ENCODE measurements at regions not wholly inside any gene's neighbourhood (a gene's known extent, or its start where the extent isn't known, plus 50 kb on each side); places are given as distances from the start of the nearest gene placed in this dataset.
A peak's percentile ranks its signal among the peaks of the same experiment; 100 is the strongest.

GRCh38 chr1:82567348-82567747 is 766.6 kb downstream of the ADGRL2 start:
- in situ Hi-C loops (cut with MboI; ENCODE audit: low sequenced_read_pairs in 4 of 4): no loop called here
- no peak for DNase-seq
- no peaks in the 10 kb centered on the region for H3K27me3 ChIP-seq

GRCh38 chr1:82565546-82565945 is 764.8 kb downstream of the ADGRL2 start:
- Histone ChIP-seq H3K27ac (no peak overlapping the region), H3K27me3 (no peaks in the 10 kb centered on the region), H3K9me3 (no peaks in the 10 kb centered on the region), H3K4me1 (peaks cover 0 to 5% of the 10 kb centered on the region in 2 donors), H3K36me3 (no peaks in the 10 kb centered on the region), H3K4me3 (no peak overlapping the region)
- in situ Hi-C loops (cut with MboI; ENCODE audit: low sequenced_read_pairs in 4 of 4) (no loop called here), intact Hi-C loops (cut with DNase I; ENCODE audit: low total_unique reads) (no loop called here)
- ATAC-seq (no peak), DNase-seq (no peak)
- no peak for TF ChIP-seq POLR2A (IDR thresholded peaks at IDR 0.05)
- no peak for TF ChIP-seq CTCF (IDR thresholded peaks at IDR 0.05 in 4 of 5, conservative IDR thresholded peaks at IDR 0.05 in 1 of 5)

More at GRCh38 chr1:82567348-82567747, 766.6 kb downstream of the ADGRL2 start:
- H3K9me3 ChIP-seq: no peaks in the 10 kb centered on the region
- no peak for ATAC-seq
- TF ChIP-seq CTCF (IDR thresholded peaks at IDR 0.05 in 4 of 5, conservative IDR thresholded peaks at IDR 0.05 in 1 of 5) (no peak), POLR2A (IDR thresholded peaks at IDR 0.05) (no peak)
- peaks cover 0 to 5% of the 10 kb centered on the region in 2 donors for H3K4me1 ChIP-seq
- no peak overlapping the region for H3K4me3 ChIP-seq
- no peak overlapping the region for H3K27ac ChIP-seq
- H3K36me3 ChIP-seq: no peaks in the 10 kb centered on the region
- intact Hi-C loops (cut with DNase I; ENCODE audit: low total_unique reads): no loop called here

GRCh38 chr1:82565146-82565545 is 764.4 kb downstream of the ADGRL2 start:
- peak in 1 of 2 donors; percentile 14 for DNase-seq
- intact Hi-C loops (cut with DNase I; ENCODE audit: low total_unique reads) (no loop called here), in situ Hi-C loops (cut with MboI; ENCODE audit: low sequenced_read_pairs in 4 of 4) (no loop called here)
- Histone ChIP-seq H3K9me3 (no peaks in the 10 kb centered on the region), H3K4me3 (no peak overlapping the region), H3K36me3 (no peaks in the 10 kb centered on the region), H3K27me3 (no peaks in the 10 kb centered on the region), H3K27ac (no peak overlapping the region), H3K4me1 (peaks cover 0 to 5% of the 10 kb centered on the region in 2 donors)
- TF ChIP-seq POLR2A (IDR thresholded peaks at IDR 0.05) (no peak), CTCF (IDR thresholded peaks at IDR 0.05 in 4 of 5, conservative IDR thresholded peaks at IDR 0.05 in 1 of 5) (no peak)
- peak; percentile 46 to 58 for ATAC-seq

- H3K4me3 ChIP-seq: no peak overlapping the region
- no peak for TF ChIP-seq POLR2A (IDR thresholded peaks at IDR 0.05)
- TF ChIP-seq CTCF (IDR thresholded peaks at IDR 0.05 in 4 of 5, conservative IDR thresholded peaks at IDR 0.05 in 1 of 5): no peak
- peaks cover 0 to 5% of the 10 kb centered on the region in 2 donors for H3K4me1 ChIP-seq
- no peaks in the 10 kb centered on the region for H3K36me3 ChIP-seq
- no peaks in the 10 kb centered on the region for H3K9me3 ChIP-seq
- H3K27ac ChIP-seq: no peak overlapping the region
- no peaks in the 10 kb centered on the region for H3K27me3 ChIP-seq
- no peak for DNase-seq
- ATAC-seq: no peak
- in situ Hi-C loops (cut with MboI; ENCODE audit: low sequenced_read_pairs in 4 of 4) (no loop called here), intact Hi-C loops (cut with DNase I; ENCODE audit: low total_unique reads) (no loop called here)
Observed at GRCh38 chr1:82564333-82564732, 763.6 kb downstream of the ADGRL2 start.

- DNase-seq (no peak), ATAC-seq (no peak)
- Histone ChIP-seq H3K9me3 (no peaks in the 10 kb centered on the region), H3K4me3 (no peak overlapping the region), H3K27me3 (no peaks in the 10 kb centered on the region), H3K36me3 (no peaks in the 10 kb centered on the region), H3K27ac (no peak overlapping the region), H3K4me1 (peaks cover 0 to 5% of the 10 kb centered on the region in 2 donors)
- in situ Hi-C loops (cut with MboI; ENCODE audit: low sequenced_read_pairs in 4 of 4): no loop called here
- no peak for TF ChIP-seq POLR2A (IDR thresholded peaks at IDR 0.05)
- no peak for TF ChIP-seq CTCF (IDR thresholded peaks at IDR 0.05 in 4 of 5, conservative IDR thresholded peaks at IDR 0.05 in 1 of 5)
- intact Hi-C loops (cut with DNase I; ENCODE audit: low total_unique reads): no loop called here
Observed at GRCh38 chr1:82562448-82562847, 761.7 kb downstream of the ADGRL2 start.

All from gastrocnemius medialis (tissue), 4 donors.